ENCODE measurements at regions not wholly inside any gene's neighbourhood (a gene's known extent, or its start where the extent isn't known, plus 50 kb on each side); places are given as distances from the start of the nearest gene placed in this dataset.
A peak's percentile ranks its signal among the peaks of the same experiment; 100 is the strongest.

- Histone ChIP-seq H3K9me3 (no peaks in the 10 kb centered on the region), H3K4me1 (no peaks in the 10 kb centered on the region), H3K36me3 (no peaks in the 10 kb centered on the region), H3K27me3 (no peaks in the 10 kb centered on the region), H3K27ac (no peak overlapping the region), H3K4me3 (no peak overlapping the region)
- TF ChIP-seq CTCF (IDR thresholded peaks at IDR 0.05) (no peak), POLR2A (IDR thresholded peaks at IDR 0.05) (no peak)
- intact Hi-C loops (cut with DNase I), result no loop called here
- WGBS (ENCODE audit: insufficient coverage, low coverage, low lambda C conversion rate, missing lambda C conversion rate), result 73% methylated on average over 3 of the region's 4 CpGs
- DNase-seq (no peak), ATAC-seq (no peak)
These were observed 328.7 kb downstream of the NR4A2 start for GRCh38 chr2:156003780-156004179.

GRCh38 chr2:156001851-156002250 is 330.7 kb downstream of the NR4A2 start:
- DNase-seq (no peak), ATAC-seq (no peak)
- intact Hi-C loops (cut with DNase I), result no loop called here
- Histone ChIP-seq H3K27ac (no peak overlapping the region), H3K4me1 (no peaks in the 10 kb centered on the region), H3K4me3 (no peak overlapping the region), H3K27me3 (no peaks in the 10 kb centered on the region), H3K9me3 (no peaks in the 10 kb centered on the region), H3K36me3 (no peaks in the 10 kb centered on the region)
- no peak for TF ChIP-seq CTCF (IDR thresholded peaks at IDR 0.05)
- no peak for TF ChIP-seq POLR2A (IDR thresholded peaks at IDR 0.05)
- 100% methylated on average over 1 of the region's 1 CpG for WGBS (ENCODE audit: insufficient coverage, low coverage, low lambda C conversion rate, missing lambda C conversion rate)

- intact Hi-C loops (cut with DNase I), result no loop called here
- DNase-seq, result no peak
- Histone ChIP-seq H3K27ac (no peak overlapping the region), H3K27me3 (no peaks in the 10 kb centered on the region), H3K4me1 (no peaks in the 10 kb centered on the region), H3K4me3 (no peak overlapping the region), H3K36me3 (no peaks in the 10 kb centered on the region), H3K9me3 (no peaks in the 10 kb centered on the region)
- 78% methylated on average over 2 of the region's 2 CpGs for WGBS (ENCODE audit: insufficient coverage, low coverage, low lambda C conversion rate, missing lambda C conversion rate)
- no peak for ATAC-seq
- TF ChIP-seq CTCF (IDR thresholded peaks at IDR 0.05) (no peak), POLR2A (IDR thresholded peaks at IDR 0.05) (no peak)
These were observed 335.0 kb downstream of the NR4A2 start for GRCh38 chr2:155997538-155997937.

GRCh38 chr2:155994315-155994714 is 338.2 kb downstream of the NR4A2 start:
- TF ChIP-seq POLR2A (IDR thresholded peaks at IDR 0.05), result no peak
- no peak for TF ChIP-seq CTCF (IDR thresholded peaks at IDR 0.05)
- peak; percentile 52 to 74 (median 65) for ATAC-seq
- intact Hi-C loops (cut with DNase I), result no loop called here
- no peak overlapping the region for H3K4me3 ChIP-seq
- H3K4me1 ChIP-seq, result no peaks in the 10 kb centered on the region
- H3K27ac ChIP-seq, result no peak overlapping the region
- 60% methylated on average over 1 of the region's 1 CpG for WGBS (ENCODE audit: insufficient coverage, low coverage, low lambda C conversion rate, missing lambda C conversion rate)
- no peaks in the 10 kb centered on the region for H3K27me3 ChIP-seq
- no peak for DNase-seq
- no peaks in the 10 kb centered on the region for H3K9me3 ChIP-seq
- H3K36me3 ChIP-seq, result no peaks in the 10 kb centered on the region

- TF ChIP-seq POLR2A (IDR thresholded peaks at IDR 0.05) (no peak), CTCF (IDR thresholded peaks at IDR 0.05) (no peak)
- no peak for ATAC-seq
- Histone ChIP-seq H3K9me3 (no peaks in the 10 kb centered on the region), H3K4me1 (no peaks in the 10 kb centered on the region), H3K4me3 (no peak overlapping the region), H3K27me3 (no peaks in the 10 kb centered on the region), H3K27ac (no peak overlapping the region), H3K36me3 (no peaks in the 10 kb centered on the region)
- DNase-seq, result no peak
- intact Hi-C loops (cut with DNase I), result no loop called here
- 32% methylated on average over 1 of the region's 1 CpG for WGBS (ENCODE audit: insufficient coverage, low coverage, low lambda C conversion rate, missing lambda C conversion rate)
These were observed 348.7 kb downstream of the NR4A2 start for GRCh38 chr2:155983845-155984244.

Data from right lobe of liver (tissue), 6 donors.